HG03565 (cell line): ENCODE measurements at regions not wholly inside any gene's neighbourhood (a gene's known extent, or its start where the extent isn't known, plus 50 kb on each side); places are given as distances from the start of the nearest gene placed in this dataset.
A peak's percentile ranks its signal among the peaks of the same experiment; 100 is the strongest.

Source experiments
- ATAC-seq: cut with Tn5 transposase; IDR thresholded peaks from one replicate; pipeline ENCODE4 v1.9.1; 2021; ENCODE audit warnings: mild to moderate bottlenecking, moderate library complexity; ENCODE audit not compliant: unreplicated experiment

- ATAC-seq: no peak
These were observed 166.8 kb downstream of the NR4A2 start for GRCh38 chr2:156165742-156166141.

GRCh38 chr2:156164091-156164720 is 168.3 kb downstream of the NR4A2 start:
- no peak for ATAC-seq

- ATAC-seq: no peak
These were observed 173.7 kb downstream of the NR4A2 start for GRCh38 chr2:156158808-156159207.

GRCh38 chr2:156157670-156158069 is 174.9 kb downstream of the NR4A2 start:
- peak; percentile 37 for ATAC-seq

- ATAC-seq: no peak
These were observed 175.9 kb downstream of the NR4A2 start for GRCh38 chr2:156156580-156156979.

GRCh38 chr2:156155319-156155718 is 177.2 kb downstream of the NR4A2 start:
- no peak for ATAC-seq

GRCh38 chr2:156151351-156151750 is 181.2 kb downstream of the NR4A2 start:
- ATAC-seq: no peak

GRCh38 chr2:156147594-156148330 is 184.8 kb downstream of the NR4A2 start:
- ATAC-seq: peak; percentile 97

- no peak for ATAC-seq
These were observed 186.5 kb downstream of the NR4A2 start for GRCh38 chr2:156145976-156146375.

- no peak for ATAC-seq
These were observed 187.1 kb downstream of the NR4A2 start for GRCh38 chr2:156145469-156145868.

- no peak for ATAC-seq
These were observed 196.0 kb downstream of the NR4A2 start for GRCh38 chr2:156136566-156136965.

- ATAC-seq: no peak
These were observed 197.6 kb downstream of the NR4A2 start for GRCh38 chr2:156134887-156135286.

- ATAC-seq: no peak
These were observed 199.6 kb downstream of the NR4A2 start for GRCh38 chr2:156132941-156133340.

GRCh38 chr2:156132130-156132529 is 200.4 kb downstream of the NR4A2 start:
- no peak for ATAC-seq

GRCh38 chr2:156129227-156129626 is 203.3 kb downstream of the NR4A2 start:
- no peak for ATAC-seq

- ATAC-seq: no peak
These were observed 207.5 kb downstream of the NR4A2 start for GRCh38 chr2:156125018-156125417.

- no peak for ATAC-seq
These were observed 208.1 kb downstream of the NR4A2 start for GRCh38 chr2:156124458-156124857.

GRCh38 chr2:156118753-156119416 is 213.6 kb downstream of the NR4A2 start:
- no peak for ATAC-seq

- ATAC-seq: no peak
These were observed 216.4 kb downstream of the NR4A2 start for GRCh38 chr2:156116113-156116512.

GRCh38 chr2:156115338-156115737 is 217.2 kb downstream of the NR4A2 start:
- ATAC-seq: no peak

GRCh38 chr2:156112323-156112722 is 220.2 kb downstream of the NR4A2 start:
- ATAC-seq: no peak

GRCh38 chr2:156110890-156111289 is 221.6 kb downstream of the NR4A2 start:
- ATAC-seq: peak; percentile 99
